ENCODE measurements at regions not wholly inside any gene's neighbourhood (a gene's known extent, or its start where the extent isn't known, plus 50 kb on each side); places are given as distances from the start of the nearest gene placed in this dataset.

DNA sequence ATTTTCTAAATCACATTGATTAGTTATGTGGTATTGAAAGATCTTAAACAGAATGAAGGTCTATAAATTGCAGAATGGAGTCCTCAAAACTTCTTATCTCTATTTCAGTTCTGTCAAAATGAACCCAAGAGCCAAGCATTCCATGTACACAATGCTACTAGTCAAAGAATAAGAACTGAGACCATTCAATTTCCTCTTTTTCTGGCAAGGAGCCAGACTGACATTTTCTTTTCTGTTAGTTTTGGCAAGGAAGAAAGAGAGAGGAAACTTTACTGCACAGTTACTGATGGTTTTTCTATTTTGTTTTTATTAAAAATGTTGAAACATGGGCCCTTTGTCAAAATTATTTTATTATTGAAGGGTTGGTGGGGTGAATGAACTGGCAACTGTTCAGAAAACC, 181.8 kb upstream of the FERD3L start:
- TF ChIP-seq, protein P1, sequence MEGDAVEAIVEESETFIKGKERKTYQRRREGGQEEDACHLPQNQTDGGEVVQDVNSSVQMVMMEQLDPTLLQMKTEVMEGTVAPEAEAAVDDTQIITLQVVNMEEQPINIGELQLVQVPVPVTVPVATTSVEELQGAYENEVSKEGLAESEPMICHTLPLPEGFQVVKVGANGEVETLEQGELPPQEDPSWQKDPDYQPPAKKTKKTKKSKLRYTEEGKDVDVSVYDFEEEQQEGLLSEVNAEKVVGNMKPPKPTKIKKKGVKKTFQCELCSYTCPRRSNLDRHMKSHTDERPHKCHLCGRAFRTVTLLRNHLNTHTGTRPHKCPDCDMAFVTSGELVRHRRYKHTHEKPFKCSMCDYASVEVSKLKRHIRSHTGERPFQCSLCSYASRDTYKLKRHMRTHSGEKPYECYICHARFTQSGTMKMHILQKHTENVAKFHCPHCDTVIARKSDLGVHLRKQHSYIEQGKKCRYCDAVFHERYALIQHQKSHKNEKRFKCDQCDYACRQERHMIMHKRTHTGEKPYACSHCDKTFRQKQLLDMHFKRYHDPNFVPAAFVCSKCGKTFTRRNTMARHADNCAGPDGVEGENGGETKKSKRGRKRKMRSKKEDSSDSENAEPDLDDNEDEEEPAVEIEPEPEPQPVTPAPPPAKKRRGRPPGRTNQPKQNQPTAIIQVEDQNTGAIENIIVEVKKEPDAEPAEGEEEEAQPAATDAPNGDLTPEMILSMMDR (IDR thresholded peaks at IDR 0.05; ENCODE audit: borderline replicate concordance, control extremely low read depth, extremely low read depth, insufficient read depth, missing control alignments): no peak
- in situ Hi-C loops (cut with MboI; ENCODE audit: low sequenced_read_pairs, unreplicated experiment): no loop called here
- no peak for DNase-seq (ENCODE audit: low spot score)

DNA sequence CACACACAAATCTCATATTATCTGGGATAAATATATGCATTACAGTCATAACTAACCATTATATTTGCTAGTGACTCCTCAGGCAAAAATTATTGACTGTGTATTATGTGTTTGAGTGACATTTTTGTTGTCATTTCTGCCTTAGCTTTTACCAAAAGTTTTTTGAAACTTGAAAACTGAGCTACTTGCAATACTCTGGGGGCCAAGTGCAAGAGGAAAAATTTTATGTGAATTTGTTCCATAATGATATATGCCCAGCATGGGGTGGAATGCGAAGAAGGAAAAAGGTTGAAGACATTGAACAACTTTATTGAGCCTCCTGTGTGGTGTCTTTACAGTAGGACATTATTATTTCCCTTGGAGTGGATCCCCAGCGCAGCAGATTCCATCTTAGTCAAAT, 176.8 kb upstream of the FERD3L start:
- in situ Hi-C loops (cut with MboI; ENCODE audit: low sequenced_read_pairs, unreplicated experiment): no loop called here
- TF ChIP-seq, protein P1 (IDR thresholded peaks at IDR 0.05; ENCODE audit: borderline replicate concordance, control extremely low read depth, extremely low read depth, insufficient read depth, missing control alignments): no peak
- no peak for DNase-seq (ENCODE audit: low spot score)

DNA sequence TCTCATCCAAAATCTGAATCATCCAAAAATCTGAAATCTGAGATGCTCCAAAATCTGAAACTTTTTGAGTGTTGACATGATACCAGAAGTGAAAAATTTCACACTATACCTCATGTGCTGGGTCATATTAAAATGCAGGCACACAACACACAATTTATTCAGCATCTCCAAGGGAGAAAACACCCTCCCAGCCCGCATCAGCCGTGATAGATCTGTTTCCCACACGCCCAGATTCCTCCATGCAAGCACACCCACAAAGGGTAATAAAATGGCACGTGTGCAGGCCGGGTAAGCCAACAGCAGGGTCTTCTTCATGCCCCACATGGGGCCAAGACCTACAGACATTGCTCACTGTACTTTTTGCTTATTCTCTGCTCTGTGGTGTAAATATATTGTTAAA, 173.1 kb upstream of the FERD3L start:
- DNase-seq (ENCODE audit: low spot score): no peak
- TF ChIP-seq, protein P1 (IDR thresholded peaks at IDR 0.05; ENCODE audit: borderline replicate concordance, control extremely low read depth, extremely low read depth, insufficient read depth, missing control alignments): no peak
- in situ Hi-C loops (cut with MboI; ENCODE audit: low sequenced_read_pairs, unreplicated experiment): no loop called here

DNA sequence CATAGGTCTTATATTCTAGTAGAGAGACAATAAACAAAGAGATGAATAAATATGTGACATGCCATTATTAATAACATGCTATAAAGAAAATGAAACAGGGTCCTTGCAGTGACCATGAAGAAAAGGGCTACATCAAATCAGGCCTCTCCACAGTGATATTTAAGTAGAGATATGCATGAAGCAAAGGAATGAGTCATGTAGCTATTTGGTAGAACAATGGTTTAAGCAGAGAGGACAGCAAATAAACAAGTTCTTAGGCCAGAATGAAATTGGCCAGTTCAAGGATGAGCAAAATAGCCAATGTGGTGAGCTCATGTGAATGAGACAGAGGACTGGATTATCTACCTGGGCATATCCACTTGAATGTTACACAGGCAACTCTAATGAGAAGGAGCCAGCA, 172.2 kb upstream of the FERD3L start:
- no peak for DNase-seq (ENCODE audit: low spot score)
- in situ Hi-C loops (cut with MboI; ENCODE audit: low sequenced_read_pairs, unreplicated experiment): no loop called here
- TF ChIP-seq, protein P1 (IDR thresholded peaks at IDR 0.05; ENCODE audit: borderline replicate concordance, control extremely low read depth, extremely low read depth, insufficient read depth, missing control alignments): no peak

DNA sequence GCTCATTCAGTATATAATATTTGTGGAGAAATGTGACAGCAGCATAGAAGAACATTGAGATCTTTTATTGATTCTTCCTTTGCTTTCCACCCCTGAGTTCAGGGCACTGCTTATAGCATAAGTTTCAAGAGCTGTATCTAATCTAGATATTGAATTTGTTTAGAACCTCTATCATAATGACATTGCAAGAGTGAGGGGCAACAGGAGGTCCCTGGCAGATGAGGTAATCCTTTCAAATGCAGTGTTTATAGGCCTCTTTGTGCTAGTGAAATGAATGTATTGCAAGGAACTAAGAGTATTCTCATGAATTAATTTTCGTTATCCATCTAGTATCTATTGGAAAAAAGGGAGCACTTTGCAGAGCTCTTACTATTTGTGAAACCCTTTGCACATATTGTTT, 167.2 kb upstream of the FERD3L start:
- DNase-seq (ENCODE audit: low spot score): no peak
- TF ChIP-seq, protein P1 (IDR thresholded peaks at IDR 0.05; ENCODE audit: borderline replicate concordance, control extremely low read depth, extremely low read depth, insufficient read depth, missing control alignments): no peak
- in situ Hi-C loops (cut with MboI; ENCODE audit: low sequenced_read_pairs, unreplicated experiment): no loop called here

DNA sequence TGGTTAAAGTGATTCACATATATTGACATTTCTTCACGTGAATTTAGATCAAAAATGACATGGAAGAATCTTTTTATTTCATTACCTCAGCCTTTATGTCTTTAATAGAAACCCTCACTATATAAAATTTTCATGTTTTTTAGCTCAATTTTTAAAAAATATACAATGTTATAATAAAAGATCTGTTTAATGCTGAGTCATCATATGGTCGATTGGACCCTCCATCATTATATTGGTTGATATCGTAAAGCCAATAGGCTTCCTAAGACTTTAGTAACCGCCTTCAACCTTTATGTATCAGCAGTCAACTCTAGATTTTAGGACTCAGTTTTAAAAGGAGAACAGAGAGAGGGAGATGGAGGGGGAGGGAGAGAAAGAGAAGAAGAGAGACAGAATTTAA, 162.3 kb upstream of the FERD3L start:
- DNase-seq (ENCODE audit: low spot score): no peak
- TF ChIP-seq, protein P1 (IDR thresholded peaks at IDR 0.05; ENCODE audit: borderline replicate concordance, control extremely low read depth, extremely low read depth, insufficient read depth, missing control alignments): no peak
- in situ Hi-C loops (cut with MboI; ENCODE audit: low sequenced_read_pairs, unreplicated experiment): no loop called here

DNA sequence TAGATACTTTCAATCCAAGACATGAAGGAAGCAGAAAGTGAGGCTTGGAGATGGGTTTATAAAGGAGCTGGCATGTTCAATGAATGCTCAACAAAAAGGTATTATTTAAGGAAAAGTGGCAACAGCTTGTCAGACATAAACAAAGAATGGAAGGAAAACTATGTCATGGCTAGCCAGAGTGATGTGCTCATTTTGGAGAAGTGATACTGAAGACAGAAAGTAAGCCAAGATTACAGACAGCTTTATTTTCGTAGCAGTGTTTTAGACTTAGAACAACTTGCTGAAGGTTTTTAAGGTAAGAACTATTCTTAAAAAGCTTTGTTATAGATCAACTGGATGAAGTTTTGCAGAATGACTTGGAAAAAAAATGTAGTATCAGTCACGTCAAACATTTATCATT, 160.5 kb upstream of the FERD3L start:
- TF ChIP-seq, protein P1 (IDR thresholded peaks at IDR 0.05; ENCODE audit: borderline replicate concordance, control extremely low read depth, extremely low read depth, insufficient read depth, missing control alignments): no peak
- in situ Hi-C loops (cut with MboI; ENCODE audit: low sequenced_read_pairs, unreplicated experiment): no loop called here
- peak; percentile 29 for DNase-seq (ENCODE audit: low spot score)

All from GM13976 (cell line).